ENCODE measurements at regions not wholly inside any gene's neighbourhood (a gene's known extent, or its start where the extent isn't known, plus 50 kb on each side); places are given as distances from the start of the nearest gene placed in this dataset.

- H3K4me1 ChIP-seq (ENCODE audit: low read length), result no peaks in the 10 kb centered on the region
- H3K36me3 ChIP-seq (replicated peaks; ENCODE audit: insufficient read depth, low read length), result no peaks in the 10 kb centered on the region
- H2AFZ ChIP-seq (ENCODE audit: low read length), result no peak overlapping the region
- no peak overlapping the region for H3K4me2 ChIP-seq (ENCODE audit: low read depth, low read length)
- no peaks in the 10 kb centered on the region for H3F3A ChIP-seq (ENCODE audit: insufficient read depth, low read length)
- TF ChIP-seq CTCF (IDR thresholded peaks at IDR 0.05; ENCODE audit: low read length) (no peak), EZH2 (optimal IDR thresholded peaks at IDR 0.05; ENCODE audit: low read depth, low read length) (no peak), EZH2phosphoT487 (IDR thresholded peaks at IDR 0.05; ENCODE audit: low read length) (no peak)
- H3K9ac ChIP-seq (ENCODE audit: low read length), result no peak overlapping the region
- H3K27me3 ChIP-seq (replicated peaks; ENCODE audit: insufficient read depth, low read length), result no peaks in the 10 kb centered on the region
- no peaks in the 10 kb centered on the region for H3K79me2 ChIP-seq (ENCODE audit: low read length)
- H3K27ac ChIP-seq (ENCODE audit: low read length), result no peak overlapping the region
- no peaks in the 10 kb centered on the region for H4K20me1 ChIP-seq (ENCODE audit: insufficient read depth, low read length)
- H3K9me2 ChIP-seq (replicated peaks; ENCODE audit: insufficient read depth, low read length), result no peaks in the 10 kb centered on the region
- no peak for DNase-seq
- H3K4me3 ChIP-seq (ENCODE audit: low read length), result no peak overlapping the region
- H3K9me3 ChIP-seq (replicated peaks; ENCODE audit: insufficient read depth, low read length), result no peaks in the 10 kb centered on the region
Observed at GRCh38 chr10:47116445-47116844, 183.6 kb upstream of the GDF10 start.

DNA sequence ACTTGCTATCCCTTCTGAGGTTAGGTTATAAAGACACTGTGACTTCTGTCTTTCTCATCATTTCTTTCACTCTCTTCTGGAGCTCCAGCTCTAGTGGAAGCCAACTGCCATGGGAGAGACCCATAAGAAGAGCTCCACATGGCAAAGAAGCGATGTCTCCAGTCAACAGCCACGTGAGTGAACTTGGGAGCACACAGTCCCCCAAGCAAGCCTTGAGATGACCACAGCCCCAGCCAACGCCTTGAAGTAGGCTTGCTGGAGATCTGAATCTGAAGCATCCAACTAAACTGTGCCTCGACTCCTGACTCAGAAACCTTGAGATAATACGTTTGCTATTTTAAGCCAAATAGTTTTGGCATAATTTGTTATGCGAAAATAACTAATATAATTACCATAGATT lies 181.7 kb upstream of the GDF10 start:
- Histone ChIP-seq H3K27me3 (replicated peaks; ENCODE audit: insufficient read depth, low read length) (no peaks in the 10 kb centered on the region), H3K36me3 (replicated peaks; ENCODE audit: insufficient read depth, low read length) (no peaks in the 10 kb centered on the region), H3K9ac (ENCODE audit: low read length) (no peak overlapping the region), H3K9me3 (replicated peaks; ENCODE audit: insufficient read depth, low read length) (no peaks in the 10 kb centered on the region), H3K9me2 (replicated peaks; ENCODE audit: insufficient read depth, low read length) (no peaks in the 10 kb centered on the region), H2AFZ (ENCODE audit: low read length) (no peak overlapping the region), H3K4me2 (ENCODE audit: low read depth, low read length) (no peak overlapping the region), H3K4me1 (ENCODE audit: low read length) (no peaks in the 10 kb centered on the region), H3K79me2 (ENCODE audit: low read length) (no peaks in the 10 kb centered on the region), H3F3A (ENCODE audit: insufficient read depth, low read length) (no peaks in the 10 kb centered on the region), H4K20me1 (ENCODE audit: insufficient read depth, low read length) (no peaks in the 10 kb centered on the region), H3K4me3 (ENCODE audit: low read length) (no peak overlapping the region), H3K27ac (ENCODE audit: low read length) (no peak overlapping the region)
- TF ChIP-seq EZH2phosphoT487 (IDR thresholded peaks at IDR 0.05; ENCODE audit: low read length) (no peak), EZH2 (optimal IDR thresholded peaks at IDR 0.05; ENCODE audit: low read depth, low read length) (no peak), CTCF (IDR thresholded peaks at IDR 0.05; ENCODE audit: low read length) (no peak)
- DNase-seq, result no peak

DNA sequence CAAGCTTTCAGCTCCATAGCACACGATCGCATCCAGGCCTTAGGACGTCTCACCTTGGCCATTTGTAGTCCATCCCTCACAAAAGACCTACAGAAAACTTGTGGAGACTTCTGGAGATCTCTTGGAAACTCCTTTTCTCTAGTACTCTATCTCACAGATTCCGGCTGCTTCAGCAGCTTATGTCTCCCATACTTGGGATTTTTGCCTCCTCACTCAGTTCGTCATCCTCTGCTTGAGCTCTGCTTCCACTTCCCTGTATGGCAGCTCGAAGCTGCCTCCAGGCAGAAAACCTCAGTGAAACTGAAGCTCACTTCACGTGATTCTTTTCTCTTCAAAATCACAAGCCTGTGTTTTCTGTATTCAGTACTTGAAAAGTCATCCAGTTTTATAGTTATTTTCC lies 178.7 kb upstream of the GDF10 start:
- no peak overlapping the region for H2AFZ ChIP-seq (ENCODE audit: low read length)
- no peak overlapping the region for H3K4me2 ChIP-seq (ENCODE audit: low read depth, low read length)
- H3K36me3 ChIP-seq (replicated peaks; ENCODE audit: insufficient read depth, low read length), result no peaks in the 10 kb centered on the region
- H3K9me3 ChIP-seq (replicated peaks; ENCODE audit: insufficient read depth, low read length), result no peaks in the 10 kb centered on the region
- H3K27ac ChIP-seq (ENCODE audit: low read length), result no peak overlapping the region
- H3K9me2 ChIP-seq (replicated peaks; ENCODE audit: insufficient read depth, low read length), result no peaks in the 10 kb centered on the region
- no peaks in the 10 kb centered on the region for H3K27me3 ChIP-seq (replicated peaks; ENCODE audit: insufficient read depth, low read length)
- no peak overlapping the region for H3K4me3 ChIP-seq (ENCODE audit: low read length)
- DNase-seq, result no peak
- H3K9ac ChIP-seq (ENCODE audit: low read length), result no peak overlapping the region
- H4K20me1 ChIP-seq (ENCODE audit: insufficient read depth, low read length), result no peaks in the 10 kb centered on the region
- no peaks in the 10 kb centered on the region for H3K4me1 ChIP-seq (ENCODE audit: low read length)
- H3F3A ChIP-seq (ENCODE audit: insufficient read depth, low read length), result no peaks in the 10 kb centered on the region
- no peaks in the 10 kb centered on the region for H3K79me2 ChIP-seq (ENCODE audit: low read length)
- TF ChIP-seq CTCF (IDR thresholded peaks at IDR 0.05; ENCODE audit: low read length) (no peak), EZH2 (optimal IDR thresholded peaks at IDR 0.05; ENCODE audit: low read depth, low read length) (no peak), EZH2phosphoT487 (IDR thresholded peaks at IDR 0.05; ENCODE audit: low read length) (no peak)
